A549 (cell line): ENCODE measurements at regions not wholly inside any gene's neighbourhood (a gene's known extent, or its start where the extent isn't known, plus 50 kb on each side); places are given as distances from the start of the nearest gene placed in this dataset.

ENCODE experiments used
- CBX8 ChIP-seq: fragments of 200-600 bp; sonication (generic); IDR thresholded peaks from 2 replicates; pipeline ENCODE4 v1.6.1; 2016
- CHD4 ChIP-seq: fragments of 200-600 bp; sonication (generic); IDR thresholded peaks from 2 replicates; pipeline ENCODE4 v1.6.1; 2016; ENCODE audit warnings: antibody characterized with exemption, mild to moderate bottlenecking, borderline replicate concordance
- CTCF ChIP-seq: fragments of >200 bp; sonication (Bioruptor Twin); formaldehyde crosslinking; IDR thresholded peaks from 3 replicates; pipeline ENCODE4 v1.5.1; 2016
- JUNB ChIP-seq: fragments of >200 bp; sonication (Bioruptor Twin); formaldehyde crosslinking; IDR thresholded peaks from 2 replicates; pipeline ENCODE4 v1.6.1; 2016
- NR3C1 ChIP-seq: fragments of >200 bp; sonication (Bioruptor Twin); formaldehyde crosslinking; IDR thresholded peaks from 3 replicates; pipeline ENCODE4 v1.6.1; 2017
- POLR2A ChIP-seq: IDR thresholded peaks from 2 replicates; pipeline ENCODE4 v1.6.1; 2012; ENCODE audit warnings: mild to moderate bottlenecking, low read length
- POLR2AphosphoS2 ChIP-seq: conservative IDR thresholded peaks from 2 replicates; pipeline ENCODE4 v1.6.1; 2012; ENCODE audit warnings: low read length, improper control_type of control experiment, inconsistent platforms
- RAD21 ChIP-seq, 2 experiments: fragments of >200 bp in 1 of 2; sonication (Bioruptor Twin) in 1 of 2; formaldehyde crosslinking in 1 of 2; IDR thresholded peaks in 1 of 2; conservative IDR thresholded peaks in 1 of 2; 2 replicates in 1 of 2; 3 replicates in 1 of 2; pipeline ENCODE4 v1.6.1; 2012 to 2018; ENCODE audit warnings: inconsistent platforms in 1 of 2
- REST ChIP-seq: fragments of 200-600 bp; sonication (generic); IDR thresholded peaks from 2 replicates; pipeline ENCODE4 v1.6.1; 2016; ENCODE audit warnings: antibody characterized with exemption, mild to moderate bottlenecking, moderate library complexity
- ZFP36 ChIP-seq: fragments of 450-650 bp; IDR thresholded peaks from 2 replicates; pipeline ENCODE4 v1.6.1; 2014; ENCODE audit warnings: borderline replicate concordance; ENCODE audit not compliant: partially characterized antibody
- TF ChIP-seq, protein P1 (sequence below): IDR thresholded peaks from 2 replicates; pipeline ENCODE4 v1.6.1; 2012

DNA sequence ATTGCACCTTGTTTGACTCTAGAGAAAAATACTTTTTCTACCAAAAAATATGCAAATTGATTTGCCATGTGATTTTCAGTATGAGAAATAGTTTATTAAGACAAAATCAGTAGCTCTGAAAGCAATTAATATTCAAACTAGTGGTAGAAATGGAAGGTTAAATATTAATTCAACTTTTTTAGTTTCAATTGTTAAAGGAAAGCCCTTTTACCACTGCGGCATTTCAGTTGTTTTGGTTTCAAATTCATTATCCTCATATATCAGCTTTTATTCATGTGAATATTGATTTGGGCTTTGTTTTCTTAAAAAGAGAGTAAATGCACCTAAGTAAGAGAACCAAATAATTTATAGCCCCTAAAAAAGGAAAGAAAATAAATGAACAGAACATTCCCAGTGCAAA lies 660.6 kb upstream of the CHD1 start:
- no peak for TF ChIP-seq POLR2A
- no peak for TF ChIP-seq CTCF
- TF ChIP-seq ZFP36, result no peak
- TF ChIP-seq, protein P1, sequence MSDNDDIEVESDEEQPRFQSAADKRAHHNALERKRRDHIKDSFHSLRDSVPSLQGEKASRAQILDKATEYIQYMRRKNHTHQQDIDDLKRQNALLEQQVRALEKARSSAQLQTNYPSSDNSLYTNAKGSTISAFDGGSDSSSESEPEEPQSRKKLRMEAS, result no peak
- no peak for TF ChIP-seq JUNB
- TF ChIP-seq NR3C1, result no peak
- TF ChIP-seq REST, result no peak
- TF ChIP-seq POLR2AphosphoS2, result no peak
- TF ChIP-seq RAD21 (conservative IDR thresholded peaks at IDR 0.05 in 1 of 2, IDR thresholded peaks at IDR 0.05 in 1 of 2), result no peak
- no peak for TF ChIP-seq CBX8
- TF ChIP-seq CHD4, result no peak
